ENCODE measurements at regions not wholly inside any gene's neighbourhood (a gene's known extent, or its start where the extent isn't known, plus 50 kb on each side); places are given as distances from the start of the nearest gene placed in this dataset.

DNA sequence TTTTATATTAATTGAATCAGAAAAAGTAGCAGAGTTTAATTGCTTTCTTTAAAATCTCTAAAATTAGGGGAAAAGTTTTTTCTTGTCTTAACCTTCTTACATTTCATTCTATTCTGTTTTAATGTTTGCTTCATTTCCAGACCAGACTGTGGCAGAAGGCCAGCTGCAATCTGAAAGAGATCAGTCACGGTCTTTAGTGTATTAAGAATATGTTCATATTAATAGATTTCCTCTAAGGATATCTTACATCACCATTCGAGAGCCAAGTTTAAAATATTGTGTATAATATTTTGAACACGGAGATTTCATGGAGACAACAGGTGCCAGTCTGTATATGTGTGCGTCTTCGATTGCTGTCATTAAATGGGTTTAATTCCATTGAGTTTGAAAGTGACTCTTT, 230.9 kb upstream of the ZSWIM2 start:
- DNase-seq = peak in 1 of 2 donors; percentile 26
- Histone ChIP-seq H3K36me3 (no peaks in the 10 kb centered on the region), H3K4me1 (no peaks in the 10 kb centered on the region), H3K4me3 (no peak overlapping the region), H3K27ac (no peak overlapping the region), H3K27me3 (no peaks in the 10 kb centered on the region), H3K9me3 (peaks cover 0 to 4% (median 0%) of the 10 kb centered on the region in 4 donors)
- intact Hi-C loops (cut with DNase I; ENCODE audit: low total_unique reads) = no loop called here
- 62 to 77% (median 64%) methylated on average over 5 of the region's 5 CpGs for WGBS, 5 donors
- TF ChIP-seq, protein P1, sequence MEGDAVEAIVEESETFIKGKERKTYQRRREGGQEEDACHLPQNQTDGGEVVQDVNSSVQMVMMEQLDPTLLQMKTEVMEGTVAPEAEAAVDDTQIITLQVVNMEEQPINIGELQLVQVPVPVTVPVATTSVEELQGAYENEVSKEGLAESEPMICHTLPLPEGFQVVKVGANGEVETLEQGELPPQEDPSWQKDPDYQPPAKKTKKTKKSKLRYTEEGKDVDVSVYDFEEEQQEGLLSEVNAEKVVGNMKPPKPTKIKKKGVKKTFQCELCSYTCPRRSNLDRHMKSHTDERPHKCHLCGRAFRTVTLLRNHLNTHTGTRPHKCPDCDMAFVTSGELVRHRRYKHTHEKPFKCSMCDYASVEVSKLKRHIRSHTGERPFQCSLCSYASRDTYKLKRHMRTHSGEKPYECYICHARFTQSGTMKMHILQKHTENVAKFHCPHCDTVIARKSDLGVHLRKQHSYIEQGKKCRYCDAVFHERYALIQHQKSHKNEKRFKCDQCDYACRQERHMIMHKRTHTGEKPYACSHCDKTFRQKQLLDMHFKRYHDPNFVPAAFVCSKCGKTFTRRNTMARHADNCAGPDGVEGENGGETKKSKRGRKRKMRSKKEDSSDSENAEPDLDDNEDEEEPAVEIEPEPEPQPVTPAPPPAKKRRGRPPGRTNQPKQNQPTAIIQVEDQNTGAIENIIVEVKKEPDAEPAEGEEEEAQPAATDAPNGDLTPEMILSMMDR (IDR thresholded peaks at IDR 0.05) = no peak
- TF ChIP-seq POLR2AphosphoS5 (IDR thresholded peaks at IDR 0.05) (no peak), POLR2A (IDR thresholded peaks at IDR 0.05) (no peak), EP300 (IDR thresholded peaks at IDR 0.05) (no peak)

DNA sequence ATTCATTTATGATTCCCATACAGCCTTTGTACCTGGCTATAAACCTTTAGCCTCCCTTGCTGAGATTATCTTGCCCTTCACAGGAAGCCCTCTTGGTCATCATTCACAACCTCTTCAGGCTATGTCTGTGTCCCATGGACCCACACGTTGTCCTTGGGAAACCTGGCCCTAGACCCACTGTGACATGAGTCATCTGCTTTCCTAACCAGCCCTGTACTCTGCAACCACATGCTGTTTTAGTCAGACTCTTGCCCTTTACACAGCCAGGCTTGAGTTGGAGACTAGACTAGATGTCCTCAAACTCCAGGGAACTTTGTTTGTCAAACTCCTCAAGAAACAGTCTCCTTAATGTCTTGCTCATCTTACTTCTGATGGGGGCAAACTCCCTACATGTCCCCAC, 229.3 kb upstream of the ZSWIM2 start:
- no peaks in the 10 kb centered on the region for H3K27me3 ChIP-seq
- H3K27ac ChIP-seq = no peak overlapping the region
- DNase-seq = no peak
- TF ChIP-seq POLR2AphosphoS5 (IDR thresholded peaks at IDR 0.05) (no peak), EP300 (IDR thresholded peaks at IDR 0.05) (no peak), POLR2A (IDR thresholded peaks at IDR 0.05) (no peak)
- TF ChIP-seq, protein P1 (IDR thresholded peaks at IDR 0.05) = no peak
- H3K4me1 ChIP-seq = no peaks in the 10 kb centered on the region
- peaks cover 0 to 4% (median 0%) of the 10 kb centered on the region in 4 donors for H3K9me3 ChIP-seq
- WGBS, 5 donors = 43 to 77% (median 69%) methylated on average over 1 of the region's 1 CpG
- H3K4me3 ChIP-seq = no peak overlapping the region
- H3K36me3 ChIP-seq = no peaks in the 10 kb centered on the region
- intact Hi-C loops (cut with DNase I; ENCODE audit: low total_unique reads) = no loop called here

DNA sequence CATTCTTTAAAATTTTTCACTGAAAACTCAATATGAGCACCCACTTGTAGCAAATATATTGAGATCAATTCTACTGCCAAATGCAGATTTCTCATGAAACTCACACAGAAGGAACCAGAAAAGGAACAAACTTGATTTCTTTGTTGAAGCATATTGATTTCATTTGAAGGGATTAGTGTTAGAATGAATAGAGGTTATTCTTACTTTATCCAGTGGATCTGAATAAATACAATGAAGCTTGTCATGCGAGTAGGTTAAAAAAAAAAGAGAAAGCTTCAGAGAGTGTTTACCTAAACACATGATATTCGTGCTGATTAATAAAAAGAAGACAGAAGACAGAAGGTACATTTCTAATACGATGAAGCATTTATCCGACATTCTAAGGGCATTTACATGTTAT, 226.7 kb upstream of the ZSWIM2 start:
- no peak for DNase-seq
- H3K4me3 ChIP-seq = no peak overlapping the region
- no peaks in the 10 kb centered on the region for H3K4me1 ChIP-seq
- no peaks in the 10 kb centered on the region for H3K36me3 ChIP-seq
- 75 to 85% (median 80%) methylated on average over 4 of the region's 4 CpGs for WGBS, 5 donors
- H3K27ac ChIP-seq = no peak overlapping the region
- intact Hi-C loops (cut with DNase I; ENCODE audit: low total_unique reads) = no loop called here
- H3K27me3 ChIP-seq = no peaks in the 10 kb centered on the region
- H3K9me3 ChIP-seq = peaks cover 0 to 4% (median 0%) of the 10 kb centered on the region in 4 donors
- TF ChIP-seq POLR2A (IDR thresholded peaks at IDR 0.05) (no peak), POLR2AphosphoS5 (IDR thresholded peaks at IDR 0.05) (no peak), EP300 (IDR thresholded peaks at IDR 0.05) (no peak)
- TF ChIP-seq, protein P1 (IDR thresholded peaks at IDR 0.05) = no peak

DNA sequence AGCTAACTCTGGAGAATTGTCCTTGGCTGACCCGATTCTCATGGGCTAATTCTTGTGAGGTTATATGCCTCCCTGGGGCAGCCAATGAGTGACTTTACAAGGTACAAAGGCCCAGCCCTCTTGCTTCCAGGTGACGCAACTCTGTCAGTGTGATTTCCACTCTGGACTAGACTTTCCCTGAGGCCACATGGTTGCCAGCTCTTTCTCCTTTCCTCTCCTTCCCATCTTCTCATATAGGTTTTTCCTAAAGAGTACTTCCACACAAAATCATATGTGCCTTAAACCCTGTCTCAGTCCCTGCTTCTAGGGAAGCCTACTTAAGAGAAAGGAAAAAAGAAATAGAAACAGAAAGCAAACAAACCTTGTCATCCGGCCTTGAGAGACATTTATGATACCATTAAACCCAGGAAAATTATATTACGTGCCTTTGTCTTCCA, 226.2 kb upstream of the ZSWIM2 start:
- no peak for DNase-seq
- Histone ChIP-seq H3K27ac (no peak overlapping the region), H3K4me3 (no peak overlapping the region), H3K4me1 (no peaks in the 10 kb centered on the region), H3K27me3 (no peaks in the 10 kb centered on the region), H3K9me3 (peaks cover 0 to 4% (median 0%) of the 10 kb centered on the region in 4 donors), H3K36me3 (no peaks in the 10 kb centered on the region)
- 69 to 82% (median 75%) methylated on average over 4 of the region's 4 CpGs for WGBS, 5 donors
- no peak for TF ChIP-seq POLR2A (IDR thresholded peaks at IDR 0.05)
- TF ChIP-seq, protein P1 (IDR thresholded peaks at IDR 0.05) = no peak
- no peak for TF ChIP-seq POLR2AphosphoS5 (IDR thresholded peaks at IDR 0.05)
- TF ChIP-seq EP300 (IDR thresholded peaks at IDR 0.05) = no peak
- intact Hi-C loops (cut with DNase I; ENCODE audit: low total_unique reads) = no loop called here
